ENCODE measurements at regions not wholly inside any gene's neighbourhood (a gene's known extent, or its start where the extent isn't known, plus 50 kb on each side); places are given as distances from the start of the nearest gene placed in this dataset.

- no peaks in the 10 kb centered on the region for H3K4me1 ChIP-seq (ENCODE audit: control insufficient read depth, insufficient read depth, low read length, poor library complexity, severe bottlenecking)
Measured at GRCh38 chr5:7220156-7220555, 175.8 kb upstream of the ADCY2 start.

GRCh38 chr5:7221041-7221440 lies 174.9 kb upstream of the ADCY2 start:
- H3K4me1 ChIP-seq (ENCODE audit: control insufficient read depth, insufficient read depth, low read length, poor library complexity, severe bottlenecking) = no peaks in the 10 kb centered on the region
- no peaks in the 10 kb centered on the region for H3K36me3 ChIP-seq (ENCODE audit: control insufficient read depth, insufficient read depth, low read length)
- DNase-seq = no peak
- H3K9me3 ChIP-seq (ENCODE audit: control insufficient read depth, low read length) = no peaks in the 10 kb centered on the region
- H3K27me3 ChIP-seq (replicated peaks; ENCODE audit: control insufficient read depth, insufficient read depth, low read length, poor library complexity, severe bottlenecking) = no peaks in the 10 kb centered on the region
- no peak overlapping the region for H3K27ac ChIP-seq (ENCODE audit: insufficient read depth, low read length, poor library complexity, severe bottlenecking)
- H3K4me3 ChIP-seq (ENCODE audit: insufficient read depth, low read depth, low read length, poor library complexity, severe bottlenecking) = no peak overlapping the region

More at GRCh38 chr5:7220156-7220555, 175.8 kb upstream of the ADCY2 start:
- DNase-seq = no peak
- Histone ChIP-seq H3K27me3 (replicated peaks; ENCODE audit: control insufficient read depth, insufficient read depth, low read length, poor library complexity, severe bottlenecking) (no peaks in the 10 kb centered on the region), H3K4me3 (ENCODE audit: insufficient read depth, low read depth, low read length, poor library complexity, severe bottlenecking) (no peak overlapping the region), H3K9me3 (ENCODE audit: control insufficient read depth, low read length) (no peaks in the 10 kb centered on the region), H3K36me3 (ENCODE audit: control insufficient read depth, insufficient read depth, low read length) (no peaks in the 10 kb centered on the region), H3K27ac (ENCODE audit: insufficient read depth, low read length, poor library complexity, severe bottlenecking) (no peak overlapping the region)

GRCh38 chr5:7225826-7226225 lies 170.1 kb upstream of the ADCY2 start:
- Histone ChIP-seq H3K9me3 (ENCODE audit: control insufficient read depth, low read length) (no peaks in the 10 kb centered on the region), H3K4me3 (ENCODE audit: insufficient read depth, low read depth, low read length, poor library complexity, severe bottlenecking) (no peak overlapping the region), H3K27ac (ENCODE audit: insufficient read depth, low read length, poor library complexity, severe bottlenecking) (no peak overlapping the region), H3K27me3 (replicated peaks; ENCODE audit: control insufficient read depth, insufficient read depth, low read length, poor library complexity, severe bottlenecking) (no peaks in the 10 kb centered on the region), H3K4me1 (ENCODE audit: control insufficient read depth, insufficient read depth, low read length, poor library complexity, severe bottlenecking) (no peaks in the 10 kb centered on the region), H3K36me3 (ENCODE audit: control insufficient read depth, insufficient read depth, low read length) (no peaks in the 10 kb centered on the region)
- DNase-seq = no peak

GRCh38 chr5:7242118-7242710 lies 153.7 kb upstream of the ADCY2 start:
- DNase-seq = no peak
- Histone ChIP-seq H3K4me1 (ENCODE audit: control insufficient read depth, insufficient read depth, low read length, poor library complexity, severe bottlenecking) (no peaks in the 10 kb centered on the region), H3K4me3 (ENCODE audit: insufficient read depth, low read depth, low read length, poor library complexity, severe bottlenecking) (no peak overlapping the region), H3K9me3 (ENCODE audit: control insufficient read depth, low read length) (no peaks in the 10 kb centered on the region), H3K27ac (ENCODE audit: insufficient read depth, low read length, poor library complexity, severe bottlenecking) (no peak overlapping the region), H3K27me3 (replicated peaks; ENCODE audit: control insufficient read depth, insufficient read depth, low read length, poor library complexity, severe bottlenecking) (no peaks in the 10 kb centered on the region), H3K36me3 (ENCODE audit: control insufficient read depth, insufficient read depth, low read length) (no peaks in the 10 kb centered on the region)

- no peaks in the 10 kb centered on the region for H3K27me3 ChIP-seq (replicated peaks; ENCODE audit: control insufficient read depth, insufficient read depth, low read length, poor library complexity, severe bottlenecking)
- H3K4me1 ChIP-seq (ENCODE audit: control insufficient read depth, insufficient read depth, low read length, poor library complexity, severe bottlenecking) = no peaks in the 10 kb centered on the region
- no peaks in the 10 kb centered on the region for H3K36me3 ChIP-seq (ENCODE audit: control insufficient read depth, insufficient read depth, low read length)
- H3K27ac ChIP-seq (ENCODE audit: insufficient read depth, low read length, poor library complexity, severe bottlenecking) = no peak overlapping the region
- no peak overlapping the region for H3K4me3 ChIP-seq (ENCODE audit: insufficient read depth, low read depth, low read length, poor library complexity, severe bottlenecking)
- no peaks in the 10 kb centered on the region for H3K9me3 ChIP-seq (ENCODE audit: control insufficient read depth, low read length)
- DNase-seq = no peak
Measured at GRCh38 chr5:7244208-7244607, 151.7 kb upstream of the ADCY2 start.

GRCh38 chr5:7245121-7245651 lies 150.8 kb upstream of the ADCY2 start:
- Histone ChIP-seq H3K4me1 (ENCODE audit: control insufficient read depth, insufficient read depth, low read length, poor library complexity, severe bottlenecking) (no peaks in the 10 kb centered on the region), H3K9me3 (ENCODE audit: control insufficient read depth, low read length) (no peaks in the 10 kb centered on the region), H3K4me3 (ENCODE audit: insufficient read depth, low read depth, low read length, poor library complexity, severe bottlenecking) (no peak overlapping the region), H3K27me3 (replicated peaks; ENCODE audit: control insufficient read depth, insufficient read depth, low read length, poor library complexity, severe bottlenecking) (no peaks in the 10 kb centered on the region), H3K36me3 (ENCODE audit: control insufficient read depth, insufficient read depth, low read length) (no peaks in the 10 kb centered on the region), H3K27ac (ENCODE audit: insufficient read depth, low read length, poor library complexity, severe bottlenecking) (no peak overlapping the region)
- no peak for DNase-seq

- DNase-seq = no peak
- Histone ChIP-seq H3K9me3 (ENCODE audit: control insufficient read depth, low read length) (no peaks in the 10 kb centered on the region), H3K4me3 (ENCODE audit: insufficient read depth, low read depth, low read length, poor library complexity, severe bottlenecking) (no peak overlapping the region), H3K27ac (ENCODE audit: insufficient read depth, low read length, poor library complexity, severe bottlenecking) (no peak overlapping the region), H3K4me1 (ENCODE audit: control insufficient read depth, insufficient read depth, low read length, poor library complexity, severe bottlenecking) (no peaks in the 10 kb centered on the region), H3K27me3 (replicated peaks; ENCODE audit: control insufficient read depth, insufficient read depth, low read length, poor library complexity, severe bottlenecking) (no peaks in the 10 kb centered on the region), H3K36me3 (ENCODE audit: control insufficient read depth, insufficient read depth, low read length) (no peaks in the 10 kb centered on the region)
Measured at GRCh38 chr5:7246287-7246686, 149.7 kb upstream of the ADCY2 start.

- H3K4me1 ChIP-seq (ENCODE audit: control insufficient read depth, insufficient read depth, low read length, poor library complexity, severe bottlenecking) = no peaks in the 10 kb centered on the region
- no peak for DNase-seq
- no peaks in the 10 kb centered on the region for H3K36me3 ChIP-seq (ENCODE audit: control insufficient read depth, insufficient read depth, low read length)
- no peak overlapping the region for H3K4me3 ChIP-seq (ENCODE audit: insufficient read depth, low read depth, low read length, poor library complexity, severe bottlenecking)
- no peaks in the 10 kb centered on the region for H3K27me3 ChIP-seq (replicated peaks; ENCODE audit: control insufficient read depth, insufficient read depth, low read length, poor library complexity, severe bottlenecking)
- no peak overlapping the region for H3K27ac ChIP-seq (ENCODE audit: insufficient read depth, low read length, poor library complexity, severe bottlenecking)
- no peaks in the 10 kb centered on the region for H3K9me3 ChIP-seq (ENCODE audit: control insufficient read depth, low read length)
Measured at GRCh38 chr5:7250004-7250403, 145.9 kb upstream of the ADCY2 start.

GRCh38 chr5:7250611-7251010 lies 145.3 kb upstream of the ADCY2 start:
- no peak overlapping the region for H3K27ac ChIP-seq (ENCODE audit: insufficient read depth, low read length, poor library complexity, severe bottlenecking)
- no peaks in the 10 kb centered on the region for H3K36me3 ChIP-seq (ENCODE audit: control insufficient read depth, insufficient read depth, low read length)
- H3K27me3 ChIP-seq (replicated peaks; ENCODE audit: control insufficient read depth, insufficient read depth, low read length, poor library complexity, severe bottlenecking) = no peaks in the 10 kb centered on the region
- no peak overlapping the region for H3K4me3 ChIP-seq (ENCODE audit: insufficient read depth, low read depth, low read length, poor library complexity, severe bottlenecking)
- no peaks in the 10 kb centered on the region for H3K9me3 ChIP-seq (ENCODE audit: control insufficient read depth, low read length)
- H3K4me1 ChIP-seq (ENCODE audit: control insufficient read depth, insufficient read depth, low read length, poor library complexity, severe bottlenecking) = no peaks in the 10 kb centered on the region
- DNase-seq = no peak

- H3K36me3 ChIP-seq (ENCODE audit: control insufficient read depth, insufficient read depth, low read length) = no peaks in the 10 kb centered on the region
- no peak overlapping the region for H3K4me3 ChIP-seq (ENCODE audit: insufficient read depth, low read depth, low read length, poor library complexity, severe bottlenecking)
- no peaks in the 10 kb centered on the region for H3K4me1 ChIP-seq (ENCODE audit: control insufficient read depth, insufficient read depth, low read length, poor library complexity, severe bottlenecking)
- no peaks in the 10 kb centered on the region for H3K9me3 ChIP-seq (ENCODE audit: control insufficient read depth, low read length)
- no peak for DNase-seq
- no peak overlapping the region for H3K27ac ChIP-seq (ENCODE audit: insufficient read depth, low read length, poor library complexity, severe bottlenecking)
- no peaks in the 10 kb centered on the region for H3K27me3 ChIP-seq (replicated peaks; ENCODE audit: control insufficient read depth, insufficient read depth, low read length, poor library complexity, severe bottlenecking)
Measured at GRCh38 chr5:7251132-7251531, 144.8 kb upstream of the ADCY2 start.
